Head of caudate nucleus (tissue), 42 donors: ENCODE measurements at regions not wholly inside any gene's neighbourhood (a gene's known extent, or its start where the extent isn't known, plus 50 kb on each side); places are given as distances from the start of the nearest gene placed in this dataset.

ENCODE experiments used
- DNase-seq, 42 donors: peaks; one replicate each; pipeline versions ENCODE4 v3.0.0 to v3.0.0-alpha.2; 2020 to 2021; ENCODE audit warnings: mixed read lengths in 7 of 42
- intact Hi-C: fragments of 100-400 bp; cut with DNase I; formaldehyde crosslinking; loops from one replicate; pipeline ENCODE4 v1.15.0; 2022

DNA sequence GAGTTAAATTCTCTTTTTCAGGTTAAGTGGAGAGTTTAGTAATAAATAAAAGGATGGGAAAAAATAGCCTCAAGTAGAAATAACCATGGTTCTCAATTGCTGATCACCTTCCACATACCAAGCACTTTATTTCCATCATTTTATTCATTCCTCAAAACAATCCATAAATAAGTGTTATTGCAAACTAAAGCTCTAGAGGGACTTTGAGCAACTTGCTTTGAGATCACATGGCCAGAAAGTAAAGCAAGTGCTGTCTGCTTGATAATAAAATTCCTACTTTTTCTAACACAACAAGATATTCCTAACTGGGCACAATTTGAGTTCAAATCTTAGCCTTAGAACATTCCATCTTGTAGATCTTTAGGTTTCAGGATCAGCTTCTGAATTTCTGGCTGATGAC lies 97.1 kb upstream of the C1orf87 start:
- intact Hi-C loops, result no loop called here
- DNase-seq, result no peak

DNA sequence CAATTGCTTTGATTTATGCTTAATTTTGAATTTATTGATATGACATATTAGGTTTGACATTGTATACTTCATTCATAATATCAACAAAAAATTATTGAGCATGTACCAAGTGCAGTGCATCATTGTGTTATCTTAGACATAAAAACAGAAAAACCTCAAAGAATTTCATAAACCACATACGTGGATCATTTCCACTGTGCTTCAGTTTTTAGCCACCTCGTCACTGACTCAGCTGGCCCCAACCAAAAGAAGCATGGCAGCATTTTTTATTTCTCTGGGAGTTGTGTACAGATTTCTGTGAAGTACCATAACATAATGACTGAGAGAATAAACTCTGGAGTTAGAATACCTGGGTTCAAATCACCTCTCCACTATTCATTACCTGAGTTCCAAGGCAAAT lies 95.6 kb upstream of the C1orf87 start:
- DNase-seq, result no peak
- intact Hi-C loops, result no loop called here

DNA sequence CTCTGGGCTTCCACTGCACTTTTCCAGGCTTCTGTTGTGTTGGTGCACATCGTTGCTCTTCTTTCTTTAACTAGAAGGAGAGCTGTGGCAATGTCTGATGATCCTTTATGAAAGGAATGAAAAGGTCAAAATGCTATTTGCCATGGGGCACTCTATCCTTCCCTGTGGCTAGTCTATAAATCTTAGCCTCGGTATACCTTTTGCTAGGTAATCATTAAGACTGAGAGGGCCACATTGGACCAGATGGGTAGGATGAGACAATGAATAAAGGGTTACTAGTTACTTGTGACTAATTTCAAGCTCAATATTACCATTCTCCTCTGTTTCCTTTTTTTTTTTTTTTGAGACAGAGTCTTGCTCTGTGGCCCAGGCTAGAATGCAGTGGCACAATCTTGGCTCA lies 89.4 kb upstream of the C1orf87 start:
- intact Hi-C loops, result no loop called here
- DNase-seq, result no peak

DNA sequence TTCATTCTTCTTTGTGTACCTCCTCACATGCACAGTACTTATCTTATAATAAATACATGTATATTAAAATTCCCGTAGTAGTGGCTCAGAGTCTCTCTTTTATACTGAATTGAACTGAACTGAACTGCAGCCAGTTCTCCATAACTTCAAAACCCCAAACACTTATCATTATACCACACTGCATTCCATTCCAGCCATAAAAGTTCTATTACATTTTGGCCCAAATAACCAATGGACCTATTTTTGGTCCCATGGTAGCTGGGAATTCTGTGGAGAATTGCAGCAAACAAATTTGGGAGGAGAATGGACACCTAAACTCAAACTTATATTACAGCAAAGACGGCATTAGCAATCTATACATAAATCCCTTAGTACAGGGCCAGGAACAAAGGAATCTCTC lies 86.6 kb upstream of the C1orf87 start:
- DNase-seq, result no peak
- intact Hi-C loops, result no loop called here

DNA sequence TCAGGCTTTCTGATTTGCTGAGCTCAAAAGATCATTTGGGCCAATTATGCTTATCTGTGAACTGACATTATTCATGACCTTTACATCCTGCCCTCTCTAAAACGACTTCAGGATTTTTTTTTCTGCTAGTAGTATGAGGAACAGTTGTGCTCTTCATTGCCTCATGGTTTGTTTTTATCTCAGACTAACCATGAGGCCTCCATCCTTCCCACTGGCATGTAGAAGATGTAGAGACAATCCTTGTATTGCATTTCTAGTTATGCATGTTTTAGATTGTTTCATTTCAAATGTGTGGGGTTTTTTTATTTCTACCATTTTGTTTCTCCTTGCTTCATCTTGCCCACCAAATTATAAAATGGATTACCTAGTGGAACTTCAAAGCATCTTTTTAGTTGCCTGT lies 82.8 kb upstream of the C1orf87 start:
- intact Hi-C loops, result no loop called here
- DNase-seq, result no peak

DNA sequence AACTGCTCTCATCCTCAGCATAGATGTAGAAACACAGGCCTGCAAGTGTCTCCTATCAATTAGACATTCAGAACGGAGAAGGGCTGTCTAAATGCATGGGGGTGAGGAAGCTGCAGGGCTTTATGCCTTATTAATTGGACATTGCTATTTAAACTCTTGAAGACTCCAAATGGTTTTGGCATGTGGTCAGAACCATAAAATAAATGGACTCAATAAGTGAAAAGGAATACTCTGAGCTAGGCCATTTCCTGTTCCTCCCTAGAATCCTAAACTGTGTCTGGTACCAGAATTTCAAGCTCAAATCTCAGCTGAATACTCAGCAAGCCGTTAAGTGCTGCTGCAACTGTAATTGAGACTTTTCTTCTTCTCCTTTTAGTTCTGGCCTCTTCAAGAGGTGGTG lies 80.4 kb upstream of the C1orf87 start:
- no peak for DNase-seq
- intact Hi-C loops, result no loop called here

DNA sequence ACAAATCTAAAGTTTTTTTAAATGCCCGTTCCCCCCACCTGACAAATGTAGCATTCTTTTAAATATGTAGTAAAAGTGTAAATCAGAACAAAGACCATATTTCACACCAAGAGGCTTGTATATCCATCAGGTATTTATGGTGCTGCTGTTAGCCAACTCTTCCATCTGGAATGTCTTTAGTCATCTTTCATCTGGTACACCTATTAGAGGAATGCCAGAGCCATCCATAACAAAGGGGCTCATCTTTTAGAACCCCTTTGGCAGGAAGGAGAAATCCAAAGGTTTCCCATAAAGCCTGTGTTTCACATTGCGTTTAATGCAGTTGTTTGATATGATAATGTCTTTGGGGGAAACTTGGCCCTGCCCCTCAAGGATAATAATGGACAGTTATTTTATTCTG lies 79.3 kb upstream of the C1orf87 start:
- intact Hi-C loops, result no loop called here
- DNase-seq, result no peak

DNA sequence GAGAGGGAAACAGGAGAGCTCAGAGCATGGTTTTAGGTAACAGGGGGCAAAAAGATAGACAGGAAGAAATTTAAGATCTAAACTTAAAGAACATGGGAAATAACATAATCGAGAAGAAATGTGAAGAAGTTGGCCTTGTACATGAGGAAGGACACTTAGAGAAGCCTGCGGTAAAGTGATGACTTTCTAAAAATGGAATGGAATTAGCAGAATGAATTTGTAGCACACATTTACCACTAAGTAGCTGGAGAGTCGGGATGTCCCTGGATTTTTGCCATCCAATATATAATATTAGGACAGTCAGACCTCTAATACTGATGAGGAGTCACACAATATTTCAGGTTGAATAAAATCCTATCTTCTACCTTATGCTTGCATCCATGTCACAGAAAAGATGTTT lies 77.7 kb upstream of the C1orf87 start:
- intact Hi-C loops, result no loop called here
- no peak for DNase-seq

DNA sequence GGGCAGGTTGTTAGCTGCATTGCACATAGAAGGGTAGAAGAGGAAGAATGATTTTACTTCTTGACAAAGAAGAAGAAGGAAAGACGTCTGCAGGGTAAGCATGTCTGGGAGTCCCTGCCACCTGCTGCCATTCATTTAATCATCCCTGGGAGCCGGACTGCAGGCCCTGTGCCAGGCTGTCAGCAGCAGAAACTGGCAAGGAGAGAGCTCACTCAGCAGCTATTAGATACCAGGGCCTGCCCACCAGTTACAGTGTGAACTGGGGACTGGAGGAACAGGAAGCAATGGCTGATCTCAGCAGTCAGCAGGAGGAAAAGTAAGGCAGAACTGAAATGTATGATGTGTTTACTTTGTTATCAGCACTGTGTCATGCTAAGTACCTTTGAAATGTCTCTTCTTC lies 75.7 kb upstream of the C1orf87 start:
- intact Hi-C loops, result no loop called here
- DNase-seq, result peak in 18 of 42 donors; percentile 1 to 60 (median 10)

DNA sequence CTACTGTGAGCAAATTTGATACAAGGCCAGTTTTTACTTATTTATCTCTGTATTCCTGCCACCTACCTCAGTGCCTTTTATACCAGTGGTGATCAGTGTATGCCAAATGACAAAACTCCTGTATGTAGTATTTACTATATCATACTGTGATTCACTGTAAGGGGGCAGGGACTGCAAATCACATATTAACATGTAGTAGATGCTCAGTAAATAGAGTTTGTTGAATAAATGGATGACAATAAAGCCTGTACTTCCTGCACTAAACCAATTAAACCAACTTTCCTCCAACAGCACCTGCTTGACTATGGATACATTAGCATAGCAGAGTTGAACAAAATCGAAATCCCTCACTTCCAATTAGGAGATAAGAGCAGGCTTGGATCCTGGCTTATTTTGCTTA lies 73.3 kb upstream of the C1orf87 start:
- no peak for DNase-seq
- intact Hi-C loops, result no loop called here

DNA sequence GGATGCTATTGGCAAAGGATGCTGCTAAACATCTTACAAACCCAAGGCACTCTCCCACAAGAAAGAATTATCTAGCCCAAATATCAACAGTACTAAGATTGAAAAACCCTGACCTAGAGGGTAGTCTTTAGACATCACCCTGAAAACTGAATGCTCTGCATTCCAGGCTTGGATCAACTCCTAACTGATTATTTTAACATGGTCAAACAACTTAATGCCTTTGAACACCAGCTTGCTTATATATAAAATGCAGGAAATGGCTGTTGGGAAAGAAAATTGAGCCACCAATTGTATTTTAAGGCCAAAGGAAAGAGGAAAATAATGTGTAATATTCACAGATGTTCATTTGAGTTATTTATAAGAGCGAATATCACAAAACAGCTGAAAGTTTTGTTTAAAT lies 72.2 kb upstream of the C1orf87 start:
- intact Hi-C loops, result no loop called here

DNA sequence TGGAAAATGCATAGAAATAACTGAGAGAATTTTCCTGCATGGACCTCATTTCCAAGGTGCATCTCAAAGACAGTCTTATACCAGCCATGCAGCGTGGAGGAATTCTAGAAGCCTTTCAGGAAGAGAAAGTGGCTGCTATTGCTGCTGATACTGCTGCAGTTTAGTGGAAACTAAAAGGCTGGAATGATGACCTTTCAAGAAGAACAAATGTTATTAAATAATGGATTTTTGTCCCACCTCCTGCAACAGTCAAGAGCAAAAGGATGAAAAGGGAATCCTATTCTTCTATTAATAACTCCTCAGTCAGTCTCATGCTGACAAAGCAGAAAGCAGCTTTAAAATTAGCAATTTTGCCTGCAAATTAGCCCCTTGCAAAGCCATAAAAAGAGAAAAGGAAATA lies 68.2 kb upstream of the C1orf87 start:
- DNase-seq, result no peak
- intact Hi-C loops, result no loop called here

More for the DNA sequence above, 72.2 kb upstream of the C1orf87 start:
- no peak for DNase-seq

DNA sequence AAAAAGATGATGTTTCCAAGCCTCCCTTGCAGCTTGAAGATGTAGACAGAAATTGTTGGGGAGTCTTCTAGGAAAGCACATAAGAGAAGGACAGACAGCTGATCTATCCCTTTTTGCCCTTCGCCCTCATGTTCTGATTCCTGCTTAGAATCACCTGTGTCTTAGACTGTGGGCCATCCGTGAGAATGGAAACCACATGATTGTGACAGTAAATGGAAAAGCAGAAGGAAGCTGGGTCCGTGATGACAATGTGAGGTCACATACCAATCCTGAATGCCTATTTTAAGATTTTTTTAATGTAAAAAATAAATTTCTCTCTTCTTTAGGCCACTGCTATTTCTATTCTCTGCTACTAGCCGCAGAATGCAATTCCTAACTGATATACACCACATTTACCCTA lies 67.7 kb upstream of the C1orf87 start:
- intact Hi-C loops, result no loop called here
- DNase-seq, result no peak

DNA sequence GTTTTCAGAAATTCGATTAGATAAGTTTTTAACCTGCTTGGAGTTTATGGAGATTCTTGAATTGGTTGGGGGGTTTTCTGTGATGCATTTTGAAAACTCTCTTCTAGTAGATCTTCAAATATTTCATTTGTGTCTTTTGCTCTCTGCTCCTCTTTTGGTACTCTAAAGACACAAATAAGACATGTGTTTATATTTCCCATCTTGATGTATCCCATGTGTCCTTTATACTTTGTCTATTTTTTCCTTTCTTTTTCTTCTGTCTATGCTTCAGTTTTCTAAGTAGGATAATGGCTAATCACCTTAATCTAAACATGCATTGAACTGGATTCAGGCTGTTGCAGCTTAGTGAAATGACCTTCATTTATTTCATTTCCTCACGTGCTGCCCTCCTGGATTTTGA lies 63.8 kb upstream of the C1orf87 start:
- intact Hi-C loops, result no loop called here
- DNase-seq, result no peak

DNA sequence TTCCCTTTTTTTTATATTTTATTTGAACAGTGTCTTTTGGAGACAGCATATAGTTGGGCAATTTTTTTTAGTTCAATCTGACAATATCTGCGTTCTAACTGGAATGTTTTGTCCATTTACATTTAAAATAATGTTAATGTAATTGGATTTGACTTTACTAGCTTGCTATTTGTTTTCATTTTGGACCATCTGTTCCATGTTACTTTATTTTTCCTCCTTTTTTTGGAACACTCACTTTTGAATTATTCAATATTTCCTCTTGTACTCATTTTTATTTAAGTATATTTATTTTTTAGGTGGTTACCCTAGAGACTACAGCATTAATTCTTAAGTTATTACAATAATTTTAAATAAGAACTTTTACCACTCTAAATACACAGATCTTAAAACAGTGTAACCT lies 62.8 kb upstream of the C1orf87 start:
- no peak for DNase-seq

DNA sequence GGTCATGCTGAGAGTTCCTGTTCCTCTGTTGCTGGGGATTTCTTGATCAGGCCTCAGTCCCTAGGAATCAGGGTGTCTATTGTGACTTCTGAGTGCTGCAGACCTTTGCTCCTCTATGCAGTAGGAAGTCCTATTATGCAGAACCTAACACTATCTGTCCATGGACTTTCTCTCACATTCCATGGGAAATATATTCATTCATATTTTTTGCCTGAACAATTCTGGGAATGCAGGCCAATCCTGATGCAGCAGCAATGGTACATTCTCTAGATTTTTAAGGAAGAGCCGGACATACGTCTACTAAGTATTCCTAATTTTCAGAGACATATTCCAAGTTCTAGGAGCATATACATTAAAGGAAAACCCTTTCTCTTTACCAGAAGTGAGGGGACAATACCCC lies 61.1 kb upstream of the C1orf87 start:
- intact Hi-C loops, result no loop called here
- no peak for DNase-seq

More for the DNA sequence above, 62.8 kb upstream of the C1orf87 start:
- intact Hi-C loops, result no loop called here

DNA sequence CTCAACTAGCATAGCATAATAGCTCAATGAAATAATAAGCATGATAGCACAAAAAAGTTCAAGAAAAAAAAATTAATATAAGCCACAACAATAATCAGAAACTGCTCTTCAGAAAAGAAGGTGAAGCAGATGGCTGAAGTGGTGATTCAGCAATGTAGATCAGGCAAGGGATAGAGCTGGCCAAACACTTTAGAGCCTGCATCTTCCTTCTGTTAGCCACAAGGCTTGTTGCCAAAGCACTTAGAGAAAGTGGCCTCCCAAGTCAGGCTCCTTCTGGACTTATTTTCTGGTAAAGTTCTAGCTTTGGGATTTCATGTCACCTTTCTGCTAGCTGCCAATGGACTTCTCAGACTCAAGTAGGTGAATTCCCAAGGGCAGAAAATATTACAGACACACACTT lies 60.3 kb upstream of the C1orf87 start:
- DNase-seq, result no peak
- intact Hi-C loops, result no loop called here

DNA sequence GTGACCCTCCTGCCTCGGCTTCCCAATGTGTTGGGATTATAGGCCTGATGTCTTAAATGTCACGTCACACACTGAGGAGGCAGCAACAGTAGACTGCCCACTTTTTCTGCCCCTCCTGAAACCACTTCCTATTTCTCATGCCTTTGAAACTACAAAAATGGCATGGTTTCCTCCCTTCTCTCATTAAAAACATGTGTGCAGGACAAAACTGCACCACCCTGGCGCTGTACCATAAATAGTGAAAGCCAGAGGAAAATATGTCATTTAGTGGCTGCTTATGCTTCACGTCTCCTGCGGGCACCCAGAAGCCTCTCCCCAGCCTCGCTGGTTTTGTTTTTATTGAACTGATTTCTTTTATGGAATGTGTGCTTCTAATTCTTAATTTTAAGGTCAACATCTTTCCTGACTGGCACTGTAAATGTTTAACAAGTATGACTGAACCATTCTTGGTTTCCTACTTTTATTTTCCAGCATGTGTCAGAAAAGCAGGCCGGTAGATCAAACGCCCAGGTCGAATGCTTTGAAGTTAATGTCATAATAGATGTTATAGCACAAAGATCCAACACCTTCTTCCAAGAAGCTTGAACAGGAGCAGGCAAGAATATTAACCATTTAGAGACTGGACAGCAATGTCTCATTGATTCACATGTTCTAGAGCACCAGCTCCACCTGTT lies 59.6 kb upstream of the C1orf87 start:
- intact Hi-C loops, result no loop called here
- no peak for DNase-seq

DNA sequence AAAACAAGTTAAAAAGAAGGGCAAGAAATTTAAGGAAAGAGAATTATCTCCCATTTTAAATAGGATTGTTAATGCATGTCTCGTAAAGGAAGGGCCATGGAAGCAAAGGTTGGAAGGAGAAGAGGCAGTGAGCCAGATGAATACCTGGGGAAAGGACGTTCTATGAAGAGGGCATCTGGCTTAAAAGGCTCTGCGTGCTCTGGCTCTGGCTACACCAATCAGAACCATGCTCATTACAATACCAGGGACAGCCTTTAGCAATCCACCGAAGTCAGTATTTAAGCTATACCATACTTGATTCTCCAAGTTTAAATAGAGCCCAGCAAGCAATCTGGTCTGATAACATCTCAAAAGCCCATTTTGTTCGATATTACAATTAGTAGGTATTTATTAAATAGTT lies 58.5 kb upstream of the C1orf87 start:
- intact Hi-C loops, result no loop called here
- DNase-seq, result no peak

DNA sequence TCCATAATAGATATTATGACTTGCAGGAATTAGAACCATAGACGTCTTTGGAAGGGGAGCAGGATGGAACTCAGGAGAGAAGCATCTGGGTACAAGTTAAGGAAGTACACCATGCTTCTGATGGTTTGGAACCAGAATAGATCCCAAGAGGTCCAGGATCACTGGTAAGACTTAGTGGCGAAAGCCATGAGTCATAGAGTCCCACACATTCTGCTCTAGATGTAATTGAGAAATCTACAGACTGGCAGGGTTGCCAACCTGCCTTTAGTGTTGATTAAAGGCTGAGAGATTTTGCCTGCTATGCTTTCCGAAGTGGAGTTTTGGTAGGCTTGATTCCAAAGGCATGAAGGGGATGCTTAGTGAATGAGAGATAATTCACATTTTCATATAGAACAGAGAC lies 57.1 kb upstream of the C1orf87 start:
- no peak for DNase-seq
- intact Hi-C loops, result no loop called here

DNA sequence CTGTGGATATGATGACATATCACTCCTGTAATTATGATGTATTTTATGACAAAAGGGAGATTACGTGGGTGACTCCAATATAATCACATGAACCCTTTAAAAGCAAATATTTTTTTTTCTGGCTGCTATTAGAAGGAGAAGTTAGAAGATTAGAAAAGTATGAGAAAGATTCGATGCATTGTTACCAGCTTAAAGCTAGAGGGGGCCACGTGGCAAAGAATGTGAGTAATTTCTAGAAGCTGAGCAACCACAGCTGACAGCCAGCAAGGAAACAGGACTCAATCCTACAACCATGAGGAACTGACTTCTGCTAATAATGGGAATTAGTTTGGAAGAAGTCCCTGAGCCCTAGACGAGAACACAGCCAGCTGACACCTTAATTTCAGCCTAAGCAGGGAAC lies 56.3 kb upstream of the C1orf87 start:
- no peak for DNase-seq
- intact Hi-C loops, result no loop called here

DNA sequence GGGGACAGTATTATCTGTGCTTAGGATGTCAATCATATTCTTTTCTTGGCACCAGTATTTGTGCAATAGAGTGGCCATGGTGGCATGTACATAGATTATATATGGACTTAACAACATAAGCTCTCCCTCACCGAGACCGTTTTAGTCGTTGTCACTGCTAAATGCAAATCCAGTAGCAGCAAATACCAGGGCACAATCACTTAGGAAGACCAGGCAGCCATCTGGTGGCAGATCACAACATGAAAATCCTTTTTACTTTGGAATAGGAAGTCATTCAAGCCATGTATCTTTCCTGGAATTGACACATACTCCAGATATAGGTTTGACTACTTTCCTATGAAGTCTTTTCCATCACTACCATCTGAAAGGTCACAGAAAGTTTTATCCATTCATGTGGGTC lies 53.2 kb upstream of the C1orf87 start:
- intact Hi-C loops, result no loop called here
- no peak for DNase-seq
